ENCODE measurements at regions not wholly inside any gene's neighbourhood (a gene's known extent, or its start where the extent isn't known, plus 50 kb on each side); places are given as distances from the start of the nearest gene placed in this dataset.

DNA sequence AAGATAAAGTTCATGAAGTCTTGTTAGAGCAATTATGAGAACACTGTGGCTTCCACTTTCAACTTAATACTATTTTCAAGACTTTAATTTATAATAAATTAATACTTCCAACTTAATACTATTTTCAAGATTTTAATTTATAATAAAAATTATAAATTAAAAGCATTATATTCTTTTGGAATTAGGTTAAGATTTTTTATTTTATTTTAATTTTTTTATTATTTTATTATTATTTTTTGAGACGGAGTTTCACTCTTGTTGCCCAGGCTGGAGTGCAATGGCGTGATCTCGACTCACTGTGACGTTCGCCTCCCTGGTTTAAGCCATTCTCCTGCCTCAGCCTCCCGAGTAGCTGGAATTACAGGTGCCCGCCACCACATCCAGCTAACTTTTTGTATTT, 126.0 kb upstream of the GUCY1A1 start:
- no peak for TF ChIP-seq POLR2A (IDR thresholded peaks at IDR 0.05)
- TF ChIP-seq, protein P1, sequence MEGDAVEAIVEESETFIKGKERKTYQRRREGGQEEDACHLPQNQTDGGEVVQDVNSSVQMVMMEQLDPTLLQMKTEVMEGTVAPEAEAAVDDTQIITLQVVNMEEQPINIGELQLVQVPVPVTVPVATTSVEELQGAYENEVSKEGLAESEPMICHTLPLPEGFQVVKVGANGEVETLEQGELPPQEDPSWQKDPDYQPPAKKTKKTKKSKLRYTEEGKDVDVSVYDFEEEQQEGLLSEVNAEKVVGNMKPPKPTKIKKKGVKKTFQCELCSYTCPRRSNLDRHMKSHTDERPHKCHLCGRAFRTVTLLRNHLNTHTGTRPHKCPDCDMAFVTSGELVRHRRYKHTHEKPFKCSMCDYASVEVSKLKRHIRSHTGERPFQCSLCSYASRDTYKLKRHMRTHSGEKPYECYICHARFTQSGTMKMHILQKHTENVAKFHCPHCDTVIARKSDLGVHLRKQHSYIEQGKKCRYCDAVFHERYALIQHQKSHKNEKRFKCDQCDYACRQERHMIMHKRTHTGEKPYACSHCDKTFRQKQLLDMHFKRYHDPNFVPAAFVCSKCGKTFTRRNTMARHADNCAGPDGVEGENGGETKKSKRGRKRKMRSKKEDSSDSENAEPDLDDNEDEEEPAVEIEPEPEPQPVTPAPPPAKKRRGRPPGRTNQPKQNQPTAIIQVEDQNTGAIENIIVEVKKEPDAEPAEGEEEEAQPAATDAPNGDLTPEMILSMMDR (IDR thresholded peaks at IDR 0.05 in 4 of 5, conservative IDR thresholded peaks at IDR 0.05 in 1 of 5): no peak

All from gastrocnemius medialis (tissue), 4 donors.